CD4-positive, alpha-beta T cell treated with Interleukin-15 for 4 hours (primary cell): ENCODE measurements at regions not wholly inside any gene's neighbourhood (a gene's known extent, or its start where the extent isn't known, plus 50 kb on each side); places are given as distances from the start of the nearest gene placed in this dataset.

Source experiments
- DNase-seq: peaks from one replicate; pipeline ENCODE4 v3.0.0-alpha.2; 2020; ENCODE audit warnings: low spot score

- DNase-seq, result no peak
Observed at GRCh38 chr13:29996316-29996715, 145.9 kb upstream of the UBL3 start.

GRCh38 chr13:29994911-29995595 lies 144.6 kb upstream of the UBL3 start:
- DNase-seq, result no peak

GRCh38 chr13:29993716-29994488 lies 143.5 kb upstream of the UBL3 start:
- DNase-seq, result no peak

GRCh38 chr13:29993196-29993595 lies 142.8 kb upstream of the UBL3 start:
- DNase-seq, result no peak

- DNase-seq, result no peak
Observed at GRCh38 chr13:29991343-29991742, 140.9 kb upstream of the UBL3 start.

- no peak for DNase-seq
Observed at GRCh38 chr13:29987340-29987739, 136.9 kb upstream of the UBL3 start.

GRCh38 chr13:29980339-29980738 lies 129.9 kb upstream of the UBL3 start:
- DNase-seq, result no peak

GRCh38 chr13:29978211-29978610 lies 127.8 kb upstream of the UBL3 start:
- DNase-seq, result no peak

GRCh38 chr13:29977476-29978120 lies 127.2 kb upstream of the UBL3 start:
- no peak for DNase-seq

- no peak for DNase-seq
Observed at GRCh38 chr13:29976535-29976934, 126.1 kb upstream of the UBL3 start.

- DNase-seq, result no peak
Observed at GRCh38 chr13:29975283-29975682, 124.9 kb upstream of the UBL3 start.

- DNase-seq, result no peak
Observed at GRCh38 chr13:29969286-29969685, 118.9 kb upstream of the UBL3 start.

- DNase-seq, result no peak
Observed at GRCh38 chr13:29964181-29964845, 113.9 kb upstream of the UBL3 start.

GRCh38 chr13:29963089-29963488 lies 112.7 kb upstream of the UBL3 start:
- DNase-seq, result no peak

GRCh38 chr13:29961036-29961670 lies 110.7 kb upstream of the UBL3 start:
- no peak for DNase-seq

GRCh38 chr13:29959603-29960002 lies 109.2 kb upstream of the UBL3 start:
- DNase-seq, result no peak

- no peak for DNase-seq
Observed at GRCh38 chr13:29959086-29959485, 108.7 kb upstream of the UBL3 start.

GRCh38 chr13:29958476-29958875 lies 108.1 kb upstream of the UBL3 start:
- DNase-seq, result peak; percentile 3

GRCh38 chr13:29957320-29957719 lies 106.9 kb upstream of the UBL3 start:
- no peak for DNase-seq

- DNase-seq, result no peak
Observed at GRCh38 chr13:29956853-29957252, 106.4 kb upstream of the UBL3 start.

- DNase-seq, result no peak
Observed at GRCh38 chr13:29955137-29955650, 104.8 kb upstream of the UBL3 start.
